ENCODE measurements at regions not wholly inside any gene's neighbourhood (a gene's known extent, or its start where the extent isn't known, plus 50 kb on each side); places are given as distances from the start of the nearest gene placed in this dataset.

DNA sequence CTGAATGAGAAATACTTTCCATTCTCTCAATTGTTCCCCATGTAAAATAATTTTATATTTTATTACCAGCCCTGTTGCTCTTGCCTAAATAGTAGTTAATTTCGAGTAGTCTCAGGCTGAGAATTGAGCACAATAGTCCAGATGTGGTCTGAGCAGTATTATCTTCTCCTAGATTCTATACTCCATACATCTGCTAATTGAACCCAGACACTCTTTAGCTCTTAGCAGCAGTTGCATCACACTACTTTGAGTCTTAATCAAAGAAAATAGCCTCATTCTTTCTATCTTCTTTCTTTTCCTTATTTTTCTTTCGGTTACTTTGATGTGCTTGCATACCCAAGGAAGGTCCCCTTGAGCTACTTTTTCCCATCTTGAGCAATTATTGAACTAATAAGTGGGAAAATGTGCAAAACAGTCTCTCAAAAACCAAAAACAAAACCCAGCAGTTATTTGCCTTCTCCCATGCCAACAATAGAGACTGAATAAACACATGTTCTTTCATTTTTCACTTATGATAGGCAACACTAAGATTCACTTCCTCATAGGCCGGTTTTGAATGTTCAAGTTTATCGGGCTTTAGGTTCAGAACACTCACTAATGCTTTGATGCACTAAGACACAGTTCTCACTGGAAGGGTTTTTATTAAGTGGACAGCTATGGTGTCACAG lies 204.5 kb downstream of the POU4F1 start:
- Histone ChIP-seq H3K36me3 (ENCODE audit: control insufficient read depth in 1 of 2, insufficient read depth in 2 of 2, low read length in 2 of 2) (no peaks in the 10 kb centered on the region), H2AFZ (ENCODE audit: insufficient read depth, low read length, poor library complexity) (no peak overlapping the region), H3K79me2 (ENCODE audit: control insufficient read depth, insufficient read depth, low read length, poor library complexity) (no peaks in the 10 kb centered on the region), H2BK12ac (ENCODE audit: low read length) (no peak overlapping the region), H4K12ac (ENCODE audit: low read depth, low read length) (no peak overlapping the region), H3K27me3 (ENCODE audit: insufficient read depth, low read length) (no peaks in the 10 kb centered on the region), H3K23ac (ENCODE audit: low read length) (no peak overlapping the region), H2BK5ac (ENCODE audit: low read depth, low read length, poor library complexity) (no peak overlapping the region), H3K9ac (ENCODE audit: low read length) (no peak overlapping the region), H2AK5ac (ENCODE audit: low read length) (no peak overlapping the region), H3K9me3 (ENCODE audit: insufficient read depth, low read depth, low read length) (no peaks in the 10 kb centered on the region), H3K79me1 (ENCODE audit: low read length) (no peaks in the 10 kb centered on the region), H3K14ac (ENCODE audit: low read length) (no peak overlapping the region), H3K4ac (ENCODE audit: low read depth, low read length) (no peak overlapping the region), H4K8ac (ENCODE audit: low read depth, low read length) (no peak overlapping the region), H3K18ac (ENCODE audit: low read length) (no peak overlapping the region), H3K4me1 (ENCODE audit: control insufficient read depth in 1 of 2, insufficient read depth in 2 of 2, low read length in 2 of 2) (no peaks in the 10 kb centered on the region), H4K91ac (ENCODE audit: low read depth, low read length) (no peak overlapping the region), H3K27ac (ENCODE audit: low read depth, low read length) (no peak overlapping the region), H2BK120ac (ENCODE audit: insufficient read depth, low read length, poor library complexity) (no peak overlapping the region), H3K4me2 (ENCODE audit: low read length) (no peak overlapping the region), H3K4me3 (ENCODE audit: low read depth, low read length) (no peak overlapping the region)
- WGBS (ENCODE audit: extremely low coverage, insufficient coverage, insufficient read length): no CpG with 5 or more reads among the region's 4 CpGs
- no peak for DNase-seq

- Histone ChIP-seq H2BK12ac (ENCODE audit: low read length) (no peak overlapping the region), H3K9me3 (ENCODE audit: insufficient read depth, low read depth, low read length) (no peaks in the 10 kb centered on the region)
- WGBS (ENCODE audit: extremely low coverage, insufficient coverage, insufficient read length): no CpG with 5 or more reads among the region's 4 CpGs
Observed at GRCh38 chr13:78393286-78394142, 209.8 kb downstream of the POU4F1 start.

GRCh38 chr13:78383899-78384298 lies 219.5 kb downstream of the POU4F1 start:
- H3K9me3 ChIP-seq (ENCODE audit: insufficient read depth, low read depth, low read length): no peaks in the 10 kb centered on the region
- H4K12ac ChIP-seq (ENCODE audit: low read depth, low read length): no peak overlapping the region
- H2BK120ac ChIP-seq (ENCODE audit: insufficient read depth, low read length, poor library complexity): no peak overlapping the region
- no peak overlapping the region for H3K18ac ChIP-seq (ENCODE audit: low read length)
- H3K9ac ChIP-seq (ENCODE audit: low read length): no peak overlapping the region
- H3K36me3 ChIP-seq (ENCODE audit: control insufficient read depth in 1 of 2, insufficient read depth in 2 of 2, low read length in 2 of 2): no peaks in the 10 kb centered on the region
- no peak overlapping the region for H3K27ac ChIP-seq (ENCODE audit: low read depth, low read length)
- WGBS (ENCODE audit: extremely low coverage, insufficient coverage, insufficient read length): no CpG with 5 or more reads among the region's 1 CpG
- no peak overlapping the region for H2AK5ac ChIP-seq (ENCODE audit: low read length)
- H4K91ac ChIP-seq (ENCODE audit: low read depth, low read length): no peak overlapping the region
- H3K4me1 ChIP-seq (ENCODE audit: control insufficient read depth in 1 of 2, insufficient read depth in 2 of 2, low read length in 2 of 2): no peaks in the 10 kb centered on the region
- no peak overlapping the region for H3K4me2 ChIP-seq (ENCODE audit: low read length)
- H3K4me3 ChIP-seq (ENCODE audit: low read depth, low read length): no peak overlapping the region
- no peaks in the 10 kb centered on the region for H3K27me3 ChIP-seq (ENCODE audit: insufficient read depth, low read length)
- no peak overlapping the region for H3K14ac ChIP-seq (ENCODE audit: low read length)
- H3K79me1 ChIP-seq (ENCODE audit: low read length): no peaks in the 10 kb centered on the region
- H2AFZ ChIP-seq (ENCODE audit: insufficient read depth, low read length, poor library complexity): no peak overlapping the region
- DNase-seq: no peak
- no peaks in the 10 kb centered on the region for H3K79me2 ChIP-seq (ENCODE audit: control insufficient read depth, insufficient read depth, low read length, poor library complexity)
- H3K4ac ChIP-seq (ENCODE audit: low read depth, low read length): no peak overlapping the region
- H2BK12ac ChIP-seq (ENCODE audit: low read length): no peak overlapping the region
- no peak overlapping the region for H2BK5ac ChIP-seq (ENCODE audit: low read depth, low read length, poor library complexity)
- H4K8ac ChIP-seq (ENCODE audit: low read depth, low read length): no peak overlapping the region
- H3K23ac ChIP-seq (ENCODE audit: low read length): no peak overlapping the region

More at GRCh38 chr13:78393286-78394142, 209.8 kb downstream of the POU4F1 start:
- Histone ChIP-seq H2AK5ac (ENCODE audit: low read length) (no peak overlapping the region), H2BK120ac (ENCODE audit: insufficient read depth, low read length, poor library complexity) (no peak overlapping the region), H2AFZ (ENCODE audit: insufficient read depth, low read length, poor library complexity) (no peak overlapping the region), H3K18ac (ENCODE audit: low read length) (no peak overlapping the region), H3K36me3 (ENCODE audit: control insufficient read depth in 1 of 2, insufficient read depth in 2 of 2, low read length in 2 of 2) (no peaks in the 10 kb centered on the region), H4K12ac (ENCODE audit: low read depth, low read length) (no peak overlapping the region), H3K27ac (ENCODE audit: low read depth, low read length) (no peak overlapping the region), H3K23ac (ENCODE audit: low read length) (peak overlapping the region; percentile 95), H3K4me2 (ENCODE audit: low read length) (no peak overlapping the region), H3K27me3 (ENCODE audit: insufficient read depth, low read length) (no peaks in the 10 kb centered on the region), H3K4me1 (ENCODE audit: control insufficient read depth in 1 of 2, insufficient read depth in 2 of 2, low read length in 2 of 2) (no peaks in the 10 kb centered on the region), H4K91ac (ENCODE audit: low read depth, low read length) (no peak overlapping the region), H3K9ac (ENCODE audit: low read length) (no peak overlapping the region), H3K14ac (ENCODE audit: low read length) (no peak overlapping the region), H4K8ac (ENCODE audit: low read depth, low read length) (no peak overlapping the region), H3K79me2 (ENCODE audit: control insufficient read depth, insufficient read depth, low read length, poor library complexity) (no peaks in the 10 kb centered on the region), H3K4me3 (ENCODE audit: low read depth, low read length) (no peak overlapping the region), H2BK5ac (ENCODE audit: low read depth, low read length, poor library complexity) (no peak overlapping the region), H3K79me1 (ENCODE audit: low read length) (no peaks in the 10 kb centered on the region), H3K4ac (ENCODE audit: low read depth, low read length) (no peak overlapping the region)
- no peak for DNase-seq

DNA sequence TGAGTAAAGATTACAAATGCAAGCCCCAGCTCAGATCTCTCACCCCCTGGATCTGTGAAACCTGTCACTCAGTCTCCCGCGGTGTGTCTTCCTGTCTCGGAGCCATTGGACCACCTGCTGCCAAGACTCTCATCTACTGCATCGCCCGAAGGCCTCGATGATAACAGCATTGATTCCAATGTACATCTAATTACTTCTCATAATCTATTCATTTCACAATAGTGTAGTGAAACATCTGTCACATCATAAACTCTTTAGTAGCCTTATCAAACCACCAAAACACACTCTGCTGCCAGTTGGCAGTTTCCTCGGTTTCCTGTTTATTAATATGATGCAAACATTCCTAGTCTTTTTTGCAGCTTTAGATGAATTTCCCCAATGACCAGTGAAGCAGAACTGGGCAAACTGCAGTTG lies 220.3 kb downstream of the POU4F1 start:
- Histone ChIP-seq H2AK5ac (ENCODE audit: low read length) (no peak overlapping the region), H3K23ac (ENCODE audit: low read length) (no peak overlapping the region), H3K27me3 (ENCODE audit: insufficient read depth, low read length) (no peaks in the 10 kb centered on the region), H3K14ac (ENCODE audit: low read length) (no peak overlapping the region), H3K79me1 (ENCODE audit: low read length) (no peaks in the 10 kb centered on the region), H3K4me2 (ENCODE audit: low read length) (no peak overlapping the region), H2AFZ (ENCODE audit: insufficient read depth, low read length, poor library complexity) (no peak overlapping the region), H3K36me3 (ENCODE audit: control insufficient read depth in 1 of 2, insufficient read depth in 2 of 2, low read length in 2 of 2) (no peaks in the 10 kb centered on the region), H3K4me1 (ENCODE audit: control insufficient read depth in 1 of 2, insufficient read depth in 2 of 2, low read length in 2 of 2) (no peaks in the 10 kb centered on the region), H3K9ac (ENCODE audit: low read length) (no peak overlapping the region), H4K12ac (ENCODE audit: low read depth, low read length) (no peak overlapping the region), H3K9me3 (ENCODE audit: insufficient read depth, low read depth, low read length) (no peaks in the 10 kb centered on the region), H3K4me3 (ENCODE audit: low read depth, low read length) (no peak overlapping the region), H3K79me2 (ENCODE audit: control insufficient read depth, insufficient read depth, low read length, poor library complexity) (no peaks in the 10 kb centered on the region), H3K27ac (ENCODE audit: low read depth, low read length) (no peak overlapping the region), H2BK5ac (ENCODE audit: low read depth, low read length, poor library complexity) (no peak overlapping the region), H2BK120ac (ENCODE audit: insufficient read depth, low read length, poor library complexity) (no peak overlapping the region), H3K4ac (ENCODE audit: low read depth, low read length) (no peak overlapping the region), H3K18ac (ENCODE audit: low read length) (no peak overlapping the region), H4K8ac (ENCODE audit: low read depth, low read length) (no peak overlapping the region), H4K91ac (ENCODE audit: low read depth, low read length) (no peak overlapping the region), H2BK12ac (ENCODE audit: low read length) (no peak overlapping the region)
- no CpG with 5 or more reads among the region's 7 CpGs for WGBS (ENCODE audit: extremely low coverage, insufficient coverage, insufficient read length)
- no peak for DNase-seq

Data from trophoblast cell (in vitro differentiated cells and primary cell).